GM19238 (cell line): ENCODE measurements at regions not wholly inside any gene's neighbourhood (a gene's known extent, or its start where the extent isn't known, plus 50 kb on each side); places are given as distances from the start of the nearest gene placed in this dataset.
"Not testable (repeated sequence)": the region's sequence is repeated elsewhere in the genome, so short reads cannot be mapped to it uniquely, and the experiment has no call there.

Source experiments
- DNase-seq: peaks from one replicate; pipeline ENCODE4 v3.0.0; 2011; ENCODE audit warnings: low spot score; ENCODE audit not compliant: insufficient read length

DNA sequence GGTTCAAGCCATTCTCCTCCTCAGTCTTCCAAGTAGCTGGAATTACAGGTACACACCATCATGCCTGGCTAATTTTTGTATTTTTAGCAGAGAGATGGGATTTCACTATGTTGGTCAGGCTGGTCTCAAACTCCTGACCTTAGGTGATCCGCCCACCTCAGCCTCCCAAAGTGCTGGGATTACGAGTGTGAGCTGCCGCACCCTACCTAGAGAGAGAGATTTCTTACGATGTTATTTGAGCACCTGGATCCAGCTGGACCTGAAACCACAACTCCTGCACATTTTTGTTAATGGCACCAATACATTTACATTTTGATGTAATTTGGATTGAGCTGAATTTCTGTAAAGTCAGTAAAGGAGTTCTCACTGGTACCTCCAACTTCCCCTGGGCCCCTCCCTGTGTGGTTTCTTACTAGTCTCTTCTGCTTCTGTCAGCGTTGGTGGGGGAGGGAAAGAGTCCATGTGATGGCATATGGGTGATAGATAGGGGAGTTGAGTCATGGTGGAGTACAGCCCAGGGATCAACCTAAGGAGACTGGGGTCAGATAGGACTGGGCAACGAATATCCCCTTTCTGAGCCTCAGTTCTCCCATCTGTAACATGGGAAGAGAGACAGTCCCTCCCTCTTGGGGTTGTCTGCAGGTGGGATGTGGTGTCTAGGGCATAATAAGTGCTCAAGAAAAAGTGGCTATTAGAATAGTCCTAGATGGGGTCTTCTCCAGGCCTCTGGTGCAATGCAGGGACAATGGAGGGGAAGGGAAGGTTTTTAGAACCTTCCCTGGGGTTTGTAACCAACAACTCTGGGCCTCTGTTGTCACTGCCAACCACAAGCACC lies 83.3 kb upstream of the MED13L start:
- DNase-seq = no peak

DNA sequence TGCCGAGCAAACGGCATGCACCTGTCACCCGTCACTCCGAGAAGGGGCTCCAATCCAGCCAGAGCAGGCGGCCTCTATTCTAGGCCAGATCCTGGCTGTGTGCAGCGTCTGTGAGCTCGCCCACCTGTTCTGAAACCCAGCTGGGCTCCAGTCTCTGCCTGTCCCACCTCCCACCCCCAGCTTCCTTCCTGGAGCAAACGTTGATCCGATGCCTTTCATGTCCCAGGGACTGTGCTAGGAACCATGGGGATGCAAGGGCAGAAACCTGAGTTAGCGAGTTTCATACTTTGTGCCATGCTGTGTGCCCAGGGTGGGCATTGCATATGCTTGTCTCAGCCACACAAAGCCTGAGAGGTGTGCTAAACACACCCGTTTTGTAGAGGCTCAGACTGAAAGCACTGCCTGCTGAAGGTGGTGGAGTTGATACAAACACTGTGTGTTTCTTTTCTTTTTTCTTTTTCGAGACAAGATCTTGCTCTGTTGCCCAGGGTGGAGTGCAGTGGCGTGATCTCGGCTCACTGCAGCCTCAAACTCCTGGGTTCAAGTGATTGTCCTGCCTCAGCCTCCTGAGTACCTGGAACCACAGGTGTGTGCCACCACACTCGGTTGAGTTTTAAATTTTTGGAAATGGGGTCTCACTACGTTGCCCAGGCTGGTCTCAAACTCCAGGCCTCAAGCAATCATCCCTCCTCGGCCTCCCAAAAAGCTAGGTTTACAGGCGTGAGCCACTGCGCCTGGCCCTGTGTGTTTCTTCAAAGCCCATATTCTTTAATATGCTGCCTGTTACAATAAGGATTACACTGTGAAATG lies 84.1 kb upstream of the MED13L start:
- DNase-seq = peak; percentile 17

DNA sequence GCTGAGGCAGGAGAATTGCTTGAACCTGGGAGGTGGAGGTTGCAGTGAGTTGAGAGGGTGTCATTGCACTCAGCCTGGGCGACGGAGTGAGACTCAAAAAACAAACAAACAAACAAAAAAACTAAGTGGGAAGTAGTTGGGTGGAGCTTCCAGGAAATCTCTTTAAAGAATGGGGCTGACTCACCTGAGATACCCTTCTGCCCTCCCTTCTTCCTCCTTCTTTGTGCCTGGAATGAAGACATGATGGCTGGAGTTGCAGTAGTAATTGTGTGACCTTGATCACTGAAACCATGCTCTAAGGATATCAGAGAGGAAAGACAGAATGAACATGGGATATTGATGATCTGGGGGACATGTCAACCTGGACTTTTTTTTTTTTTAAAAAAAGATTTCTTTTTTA lies 87.6 kb upstream of the MED13L start:
- DNase-seq = no peak

DNA sequence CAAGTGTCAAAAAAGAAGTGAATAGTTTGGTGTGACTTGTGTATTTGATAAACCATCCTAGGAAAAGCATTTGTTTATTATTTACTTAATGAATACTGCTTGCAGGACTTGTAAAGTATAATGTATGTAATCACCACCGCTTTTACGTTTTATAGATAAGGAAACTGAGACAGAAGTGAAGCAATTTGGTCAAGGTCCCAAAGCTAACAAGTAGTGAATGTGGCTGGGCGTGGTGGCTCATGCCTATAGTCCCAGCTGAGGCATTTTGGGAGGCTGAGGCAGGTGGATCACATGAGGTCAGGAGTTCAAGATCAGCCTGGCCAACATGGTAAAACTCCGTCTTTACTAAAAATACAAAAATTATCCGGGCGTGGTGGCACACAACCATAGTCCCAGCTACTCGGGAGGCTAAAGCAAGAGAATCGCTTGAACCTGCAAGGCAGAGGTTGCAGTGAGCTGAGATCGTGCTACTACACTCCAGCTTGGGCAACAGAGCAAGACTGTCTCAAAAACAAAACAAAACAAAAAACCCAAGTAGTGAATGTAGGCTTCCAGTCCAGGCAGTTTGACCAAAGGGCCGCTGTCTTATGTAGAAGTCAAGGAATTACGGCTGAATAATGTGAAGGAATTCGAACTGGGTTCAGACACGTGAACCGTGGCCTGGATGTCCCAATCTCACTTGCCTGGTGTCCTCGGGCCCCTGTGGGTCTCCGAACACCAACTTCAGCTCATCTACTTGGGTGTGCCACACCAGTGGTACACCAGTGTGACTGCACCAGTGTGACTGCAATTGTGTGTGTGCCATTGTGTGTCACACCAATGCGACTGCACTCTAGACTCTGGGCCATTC lies 88.3 kb upstream of the MED13L start:
- no peak for DNase-seq

DNA sequence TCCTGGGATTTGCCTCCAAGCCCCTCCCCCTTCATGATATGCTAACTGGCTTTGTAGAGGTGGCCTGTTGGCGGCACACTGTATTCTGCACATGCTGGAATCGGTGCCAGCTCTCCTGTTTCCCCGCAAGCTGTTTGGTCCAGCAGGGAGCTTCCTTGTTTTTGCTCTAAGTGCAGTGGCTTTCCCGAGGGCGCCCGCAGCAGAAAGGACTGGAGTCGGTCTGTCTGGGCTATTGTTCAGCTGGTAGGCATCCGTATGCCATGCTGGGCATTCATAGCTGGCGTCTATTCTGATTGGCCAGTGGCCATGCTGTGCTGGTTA lies 88.9 kb upstream of the MED13L start:
- no peak for DNase-seq

DNA sequence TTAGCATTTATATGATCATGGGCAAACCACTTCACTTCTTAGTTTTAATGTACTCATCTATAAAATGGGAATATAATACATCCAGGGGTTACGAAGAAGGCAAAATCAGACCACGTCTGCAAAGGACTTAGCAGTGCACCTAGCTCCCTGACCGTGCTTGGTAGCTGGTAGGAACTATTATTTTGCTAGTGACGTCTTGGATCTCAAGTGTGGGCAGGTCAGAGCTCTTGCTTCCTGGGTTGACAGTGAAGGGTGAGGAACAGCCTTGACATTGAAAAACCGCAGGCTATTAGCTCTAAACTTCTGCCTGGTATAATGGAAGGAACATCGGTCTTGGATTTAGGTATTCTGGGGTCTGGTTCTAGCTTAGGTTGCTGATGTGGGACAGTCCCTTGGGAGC lies 89.3 kb upstream of the MED13L start:
- DNase-seq = no peak

DNA sequence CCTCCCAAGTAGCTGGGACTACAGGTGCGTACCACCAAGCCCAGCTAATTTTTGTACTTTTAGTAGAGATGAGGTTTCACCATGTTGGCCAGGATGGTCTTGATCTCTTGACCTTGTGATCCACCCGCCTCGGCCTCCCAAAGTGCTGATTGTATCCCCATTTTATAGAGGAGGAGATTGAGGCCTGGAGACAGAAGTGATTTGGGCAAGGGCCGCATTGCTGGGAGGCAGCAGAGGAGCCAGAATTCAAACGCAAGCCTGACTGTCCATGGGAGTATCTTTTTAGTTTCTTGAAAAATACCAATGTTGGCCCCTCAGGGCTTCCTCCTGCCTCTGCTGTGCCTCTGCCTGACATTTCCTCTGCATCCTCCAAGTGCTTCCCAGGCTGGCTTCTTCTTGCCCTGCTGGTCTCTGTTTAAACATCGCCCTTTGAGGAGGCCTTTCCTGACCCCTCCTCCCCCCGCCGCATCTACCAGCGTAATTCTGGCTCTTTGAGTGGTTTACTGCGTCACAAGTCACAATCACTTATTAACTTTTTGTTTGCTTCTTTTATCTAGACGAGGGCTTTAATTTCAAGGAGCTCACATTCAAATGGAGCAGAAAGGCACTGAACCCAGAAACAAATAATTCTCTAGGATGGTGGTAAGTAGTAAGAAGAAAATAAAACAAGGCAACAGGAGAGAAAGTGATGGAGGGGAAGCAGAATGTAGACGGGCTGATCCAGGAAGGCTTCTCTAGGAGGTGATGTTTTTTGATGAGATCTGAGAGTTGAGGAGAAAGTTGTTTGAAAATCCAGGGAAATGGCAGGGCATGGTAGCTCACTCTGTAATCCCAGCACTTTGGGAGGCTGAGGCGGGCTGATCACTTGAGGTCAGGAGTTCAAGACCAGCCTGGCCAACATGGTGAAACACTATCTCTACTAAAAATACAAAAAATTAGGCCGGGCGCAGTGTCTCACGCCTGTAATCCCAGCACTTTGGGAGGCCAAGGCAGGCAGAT lies 91.0 kb upstream of the MED13L start:
- no peak for DNase-seq

DNA sequence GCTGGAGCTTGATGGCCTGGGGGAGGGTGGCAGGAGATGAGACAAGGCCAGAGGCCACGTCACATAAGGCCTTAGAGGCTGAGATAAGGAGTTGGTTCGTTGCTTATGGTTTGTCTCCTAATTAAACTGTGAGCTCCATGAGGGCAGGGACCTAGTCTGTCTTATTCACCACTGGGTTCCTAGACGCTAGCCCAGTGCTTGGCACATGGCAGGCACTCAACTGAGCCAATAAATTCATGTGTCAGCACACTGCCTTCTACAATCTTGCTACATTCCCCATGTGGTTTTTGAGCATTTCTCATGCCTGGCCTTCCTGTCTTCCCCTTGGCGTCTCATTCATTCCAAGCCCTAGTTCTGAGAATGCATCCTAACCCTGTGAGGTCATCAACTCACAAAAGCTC lies 92.5 kb upstream of the MED13L start:
- DNase-seq = no peak

DNA sequence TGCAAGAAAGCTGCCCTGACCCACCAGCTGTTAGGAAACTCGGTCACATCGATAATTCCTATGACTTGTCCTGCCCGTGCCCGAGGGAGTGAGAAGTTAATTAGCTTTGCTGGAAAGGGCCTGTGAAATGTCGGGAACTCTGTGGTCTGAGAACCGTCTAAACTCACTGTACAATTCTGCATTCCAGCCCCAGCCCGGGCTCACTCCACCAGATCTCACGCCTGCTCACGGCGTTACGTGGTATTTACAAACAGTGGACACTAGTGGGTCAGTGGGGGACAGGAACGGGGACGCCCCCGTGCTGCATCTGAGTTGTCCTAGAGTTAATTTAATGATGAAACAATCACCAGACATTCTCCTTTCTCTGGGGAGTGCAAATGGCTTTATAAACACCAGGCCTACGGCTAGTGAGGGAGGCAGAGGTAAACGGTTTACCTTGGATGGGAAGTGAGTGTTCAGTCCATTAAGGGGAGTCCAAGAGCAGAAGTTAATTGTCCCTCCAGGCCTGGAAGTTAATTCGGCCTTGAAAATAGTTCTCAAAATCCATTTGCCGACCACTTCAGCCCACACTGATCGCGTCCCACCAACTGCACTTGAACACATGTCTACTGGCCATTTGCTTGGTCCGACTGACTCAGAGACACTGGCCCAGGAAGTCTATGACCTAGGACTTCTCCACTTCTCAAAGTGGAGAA lies 93.5 kb upstream of the MED13L start:
- no peak for DNase-seq

DNA sequence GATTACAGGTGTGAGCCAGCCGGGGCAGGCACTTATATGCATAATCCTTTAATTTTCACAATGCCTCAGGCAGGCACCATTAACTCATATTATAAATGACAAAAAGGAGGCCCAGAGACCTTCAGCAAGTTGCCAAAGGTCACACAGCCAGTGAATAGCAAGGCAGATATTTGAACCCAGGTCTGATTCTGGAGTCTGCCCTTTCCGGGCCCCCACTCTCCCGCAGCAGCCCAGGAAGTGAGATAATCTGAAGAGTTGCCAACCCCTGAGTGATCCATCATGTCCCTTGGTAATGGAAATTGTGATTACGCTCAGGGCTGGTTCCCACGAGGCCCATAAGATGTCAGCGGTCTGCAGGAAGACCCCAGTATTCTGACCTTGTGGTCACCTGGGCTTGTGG lies 95.3 kb upstream of the MED13L start:
- no peak for DNase-seq

DNA sequence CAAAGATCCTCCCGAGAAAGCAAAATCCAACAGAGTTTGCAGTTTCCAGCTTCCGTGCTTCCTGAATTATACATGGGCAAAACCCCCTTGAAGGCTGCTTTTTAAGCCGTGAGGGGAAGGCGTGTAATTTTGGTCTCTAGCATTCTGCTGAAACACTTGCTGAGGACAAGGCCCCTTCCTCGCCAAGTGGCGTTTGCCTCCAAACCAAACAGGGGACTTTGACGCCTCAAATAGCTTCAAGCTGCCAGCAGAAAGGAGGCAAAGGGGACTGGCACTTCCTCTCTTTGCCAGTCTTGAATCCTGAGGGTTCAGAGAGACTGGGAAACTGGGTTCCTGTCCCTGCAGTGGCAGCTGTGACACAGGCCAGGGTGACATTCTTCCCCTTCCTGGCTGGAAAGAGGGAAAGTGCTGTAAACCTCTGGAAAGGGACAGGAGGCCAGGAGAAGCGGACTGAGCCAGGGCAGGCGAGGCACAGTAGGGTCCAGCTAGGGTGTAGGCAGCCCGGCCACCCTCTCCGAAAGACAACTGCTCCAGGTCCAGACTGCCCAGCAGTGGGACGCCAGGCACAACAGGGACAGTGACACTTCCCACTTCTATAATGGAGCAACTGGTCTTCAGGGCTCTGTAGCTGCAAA lies 96.2 kb upstream of the MED13L start:
- no peak for DNase-seq

DNA sequence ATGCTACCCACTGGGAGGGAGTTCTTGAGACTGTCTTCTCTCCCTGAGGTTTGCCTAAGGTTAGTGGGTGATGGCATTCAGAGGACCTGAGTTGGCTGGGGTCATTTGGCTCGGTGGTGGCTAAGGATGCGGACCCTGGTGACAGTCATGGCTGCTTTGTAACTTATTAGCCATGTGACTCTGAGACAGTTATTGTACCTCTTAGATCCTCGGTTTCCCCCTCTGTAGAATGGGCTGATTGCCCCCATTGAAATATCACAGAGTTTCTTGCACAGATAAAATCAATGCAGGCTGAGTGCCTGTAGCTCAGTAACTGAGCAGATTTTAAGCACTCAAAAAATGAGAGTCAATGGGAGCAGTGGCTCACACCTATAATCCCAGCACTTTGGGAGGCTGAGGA lies 96.7 kb upstream of the MED13L start:
- DNase-seq = no peak

DNA sequence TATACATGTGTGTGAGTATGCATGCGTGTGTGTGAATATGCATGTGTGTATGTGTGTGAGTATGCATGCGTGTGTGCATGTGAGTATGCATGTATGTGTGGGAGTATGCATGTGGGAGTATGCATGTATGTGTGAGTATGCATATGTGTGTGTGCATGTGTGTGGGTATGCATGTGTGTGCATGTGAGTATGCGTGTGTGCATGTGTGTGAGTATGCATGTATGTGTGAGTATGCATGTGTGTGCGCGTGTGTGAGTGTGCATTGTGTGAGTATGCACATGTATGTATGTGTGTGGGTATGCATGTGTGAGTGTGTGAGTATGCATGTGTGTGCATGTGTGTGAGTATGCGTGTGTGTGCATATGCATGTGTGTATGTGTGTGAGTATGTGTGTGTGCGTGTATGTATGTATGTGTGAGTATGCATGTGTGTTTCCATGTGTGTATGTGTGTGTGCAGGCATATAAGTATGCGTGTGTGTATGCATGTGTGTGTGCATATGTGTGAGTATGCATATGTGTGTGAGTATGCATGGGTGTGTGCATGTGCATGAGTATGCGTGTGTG lies 97.9 kb upstream of the MED13L start:
- no peak for DNase-seq

DNA sequence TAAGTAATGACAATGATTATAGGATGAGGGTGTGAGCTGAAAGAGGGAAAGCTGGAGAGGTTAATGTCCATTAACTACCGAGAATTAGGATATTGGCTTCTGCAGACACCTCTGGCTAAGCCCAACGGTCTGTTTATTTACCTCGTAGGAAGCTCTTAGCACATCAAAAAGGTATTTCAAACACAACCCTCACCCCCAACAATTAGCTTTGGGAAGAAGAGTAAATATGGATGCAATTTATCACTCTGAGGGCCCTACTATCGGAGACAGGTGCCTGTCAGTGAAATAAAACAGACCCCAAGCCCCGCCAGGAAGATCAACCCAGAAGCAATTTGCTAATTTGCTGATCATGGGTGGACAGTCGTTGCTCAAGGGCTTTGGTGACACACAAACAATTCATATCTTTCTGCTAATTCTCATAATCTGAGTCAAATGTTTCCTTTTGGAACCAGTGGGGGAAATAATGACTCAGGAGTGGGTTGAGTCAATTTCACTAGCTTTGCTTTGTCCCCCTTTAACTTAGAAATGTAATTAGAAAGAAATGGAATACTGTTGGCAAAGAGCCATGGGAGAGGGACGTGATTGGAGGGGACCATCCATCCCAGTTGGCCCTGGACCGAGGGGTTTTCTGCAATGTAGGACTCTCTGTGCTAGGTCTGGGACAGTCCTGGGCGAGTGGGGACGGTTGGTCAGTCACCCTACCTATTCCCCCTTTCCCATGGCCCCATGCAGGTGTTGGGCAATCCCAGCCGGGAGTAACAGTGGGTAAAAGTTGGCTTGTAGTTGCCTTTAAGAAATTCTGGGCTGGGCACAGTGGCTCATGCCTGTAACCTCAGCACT lies 99.1 kb upstream of the MED13L start:
- DNase-seq = no peak

DNA sequence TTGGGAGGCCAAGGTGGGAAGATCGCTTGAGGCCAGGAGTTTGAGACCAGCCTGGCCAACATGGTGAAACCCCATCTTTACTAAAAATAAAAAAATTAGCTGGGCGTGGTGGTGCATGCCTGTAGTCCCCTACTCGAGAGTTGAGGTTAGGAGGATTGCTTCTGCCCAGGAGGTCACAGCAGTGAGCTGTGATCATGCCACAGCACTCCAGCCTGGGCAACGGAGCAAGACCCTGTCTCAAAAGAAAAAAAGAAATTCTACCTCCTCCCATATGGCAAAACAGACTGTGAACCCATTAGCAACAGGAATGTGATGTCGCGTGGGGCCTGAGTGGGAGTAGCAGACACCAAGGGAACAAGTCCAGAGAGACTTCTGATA lies 99.7 kb upstream of the MED13L start:
- not testable (repeated sequence) for DNase-seq

DNA sequence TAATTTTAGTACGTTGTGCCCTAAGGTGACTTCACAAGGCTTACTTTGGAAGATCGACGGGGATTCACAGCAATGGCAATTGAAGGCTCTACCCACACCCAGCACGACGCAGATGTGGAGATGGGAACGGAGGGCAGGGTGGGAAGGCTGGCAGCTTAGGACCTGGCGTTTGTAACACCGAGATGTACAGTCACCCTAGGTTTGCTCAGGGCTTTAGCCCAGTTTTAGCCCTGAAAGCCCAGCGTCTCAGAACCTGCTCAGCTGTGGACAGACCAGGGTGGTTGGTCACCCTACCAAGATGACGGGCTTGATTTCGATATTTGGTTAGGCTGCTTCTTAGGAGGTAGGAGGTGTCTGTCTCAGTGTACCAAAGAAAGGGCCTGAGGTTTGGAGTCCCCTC lies 100.5 kb upstream of the MED13L start:
- DNase-seq = no peak

DNA sequence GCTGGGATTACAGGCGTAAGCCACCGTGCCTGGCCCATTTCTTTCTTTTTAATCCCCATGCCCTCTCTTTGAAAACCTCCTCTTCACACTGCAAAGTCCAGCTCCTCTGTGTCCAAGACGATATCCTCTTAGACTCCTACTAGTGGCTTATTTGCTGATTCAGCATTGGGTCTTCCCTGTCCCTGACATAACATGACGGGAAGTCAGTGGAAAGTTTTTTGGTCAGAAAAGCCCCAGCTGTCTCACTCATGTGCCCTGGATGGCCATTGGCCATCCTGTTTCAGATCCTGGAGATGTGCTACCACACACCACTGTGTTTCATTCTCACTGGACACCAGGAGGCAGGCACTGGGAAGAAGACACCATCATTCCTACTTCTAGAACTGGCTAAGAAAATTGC lies 102.6 kb upstream of the MED13L start:
- DNase-seq = no peak

DNA sequence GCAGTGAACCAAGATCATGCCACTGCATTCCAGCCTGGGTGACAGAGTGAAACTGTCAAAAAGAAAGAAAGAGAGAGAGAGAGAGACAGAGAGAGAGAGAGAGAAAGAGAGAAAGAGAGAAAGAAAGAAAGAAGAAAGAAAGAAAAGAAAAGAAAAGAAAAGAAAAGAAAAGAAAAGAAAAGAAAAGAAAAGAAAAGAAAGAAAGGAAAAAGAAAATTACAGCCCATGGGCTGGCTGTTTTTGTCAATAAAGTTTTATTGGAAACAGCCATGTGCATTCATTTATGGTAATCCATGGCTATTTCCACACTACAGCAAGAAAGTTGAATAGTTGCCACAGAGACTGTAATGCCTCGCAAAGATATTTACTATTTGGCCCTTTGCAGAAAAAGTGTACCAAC lies 103.2 kb upstream of the MED13L start:
- DNase-seq = not testable (repeated sequence)
